A673 (cell line): ENCODE measurements at regions not wholly inside any gene's neighbourhood (a gene's known extent, or its start where the extent isn't known, plus 50 kb on each side); places are given as distances from the start of the nearest gene placed in this dataset.

Experiments used
- EZH2 ChIP-seq: fragments of 200-600 bp; sonication (generic); IDR thresholded peaks from 2 replicates; pipeline ENCODE4 v1.6.1; 2017; ENCODE audit warnings: borderline replicate concordance, low read depth, mild to moderate bottlenecking, mixed read lengths, antibody characterized with exemption, low read length; ENCODE audit not compliant: poor library complexity, severe bottlenecking
- TF ChIP-seq, protein P1 (sequence below): fragments of 300-800, 200-600 bp; sonication (generic); conservative IDR thresholded peaks from 2 replicates; pipeline ENCODE4 v1.5.1; 2017; ENCODE audit warnings: low read depth, mild to moderate bottlenecking, antibody characterized with exemption, low read length, moderate library complexity, mixed read lengths

DNA sequence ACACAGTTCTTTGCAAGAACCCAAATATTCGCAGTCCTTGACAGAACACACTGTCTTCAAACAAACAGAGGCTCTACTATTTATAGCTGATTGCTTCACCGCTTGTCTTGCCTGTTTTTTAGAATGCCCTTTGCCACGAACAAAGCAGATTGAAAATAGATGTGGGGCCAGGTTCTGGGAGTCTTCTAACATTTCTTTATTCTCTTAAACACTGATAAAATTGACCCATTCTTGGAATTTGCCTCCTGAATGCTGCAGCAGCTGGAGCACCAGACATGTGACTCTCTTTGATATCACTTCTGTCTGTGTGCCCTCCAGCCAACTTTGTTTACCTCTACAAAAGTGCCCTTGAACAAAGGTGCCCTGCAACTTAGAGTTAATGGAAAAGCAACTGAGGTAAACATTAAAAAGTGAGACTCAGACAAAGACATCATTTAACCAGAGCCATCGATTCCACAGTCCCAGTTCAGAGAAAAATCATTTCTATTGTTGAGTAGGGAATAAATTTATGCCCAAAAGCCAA lies 64.2 kb upstream of the SPP1 start:
- TF ChIP-seq EZH2: no peak
- TF ChIP-seq, protein P1, sequence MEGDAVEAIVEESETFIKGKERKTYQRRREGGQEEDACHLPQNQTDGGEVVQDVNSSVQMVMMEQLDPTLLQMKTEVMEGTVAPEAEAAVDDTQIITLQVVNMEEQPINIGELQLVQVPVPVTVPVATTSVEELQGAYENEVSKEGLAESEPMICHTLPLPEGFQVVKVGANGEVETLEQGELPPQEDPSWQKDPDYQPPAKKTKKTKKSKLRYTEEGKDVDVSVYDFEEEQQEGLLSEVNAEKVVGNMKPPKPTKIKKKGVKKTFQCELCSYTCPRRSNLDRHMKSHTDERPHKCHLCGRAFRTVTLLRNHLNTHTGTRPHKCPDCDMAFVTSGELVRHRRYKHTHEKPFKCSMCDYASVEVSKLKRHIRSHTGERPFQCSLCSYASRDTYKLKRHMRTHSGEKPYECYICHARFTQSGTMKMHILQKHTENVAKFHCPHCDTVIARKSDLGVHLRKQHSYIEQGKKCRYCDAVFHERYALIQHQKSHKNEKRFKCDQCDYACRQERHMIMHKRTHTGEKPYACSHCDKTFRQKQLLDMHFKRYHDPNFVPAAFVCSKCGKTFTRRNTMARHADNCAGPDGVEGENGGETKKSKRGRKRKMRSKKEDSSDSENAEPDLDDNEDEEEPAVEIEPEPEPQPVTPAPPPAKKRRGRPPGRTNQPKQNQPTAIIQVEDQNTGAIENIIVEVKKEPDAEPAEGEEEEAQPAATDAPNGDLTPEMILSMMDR: no peak
